ENCODE measurements at regions not wholly inside any gene's neighbourhood (a gene's known extent, or its start where the extent isn't known, plus 50 kb on each side); places are given as distances from the start of the nearest gene placed in this dataset.

- POLR2A ChIA-PET (ENCODE audit: partially characterized antibody), result no interaction called here
- TF ChIP-seq GABPA (IDR thresholded peaks at IDR 0.05; ENCODE audit: borderline replicate concordance, insufficient read depth, low read length), result no peak
- TF ChIP-seq EP300 (IDR thresholded peaks at IDR 0.05; ENCODE audit: borderline replicate concordance in 1 of 2, low read depth in 2 of 2, low read length in 2 of 2), result no peak
- no peak for TF ChIP-seq RNF2 (IDR thresholded peaks at IDR 0.05; ENCODE audit: borderline replicate concordance, low read depth, low read length, missing control alignments, poor library complexity, severe bottlenecking)
- TF ChIP-seq BACH1 (IDR thresholded peaks at IDR 0.05; ENCODE audit: low read length), result no peak
- no peak for TF ChIP-seq JUND (IDR thresholded peaks at IDR 0.05; ENCODE audit: low read length)
- TF ChIP-seq NANOG (IDR thresholded peaks at IDR 0.05; ENCODE audit: insufficient read depth, low read depth, low read length, poor library complexity, severe bottlenecking), result no peak
- TF ChIP-seq RXRA (IDR thresholded peaks at IDR 0.05; ENCODE audit: insufficient read depth, low read depth, low read length), result no peak
- no peak for TF ChIP-seq SIN3A (conservative IDR thresholded peaks at IDR 0.05 in 1 of 2, IDR thresholded peaks at IDR 0.05 in 1 of 2; ENCODE audit: low read depth in 1 of 2, low read length in 2 of 2)
- TF ChIP-seq CBX8 (IDR thresholded peaks at IDR 0.05; ENCODE audit: borderline replicate concordance, low read depth, low read length), result no peak
- no peak for TF ChIP-seq CBX5 (IDR thresholded peaks at IDR 0.05; ENCODE audit: low read depth, low read length)
- TF ChIP-seq GTF2F1 (IDR thresholded peaks at IDR 0.05; ENCODE audit: borderline replicate concordance, low read depth, low read length), result no peak
Measured at GRCh38 chr3:73254062-73254461, 192.6 kb downstream of the EBLN2 start.

More at GRCh38 chr3:73254062-73254461, 192.6 kb downstream of the EBLN2 start:
- Histone ChIP-seq H3K56ac (replicated peaks; ENCODE audit: insufficient read length, low read depth, low read length) (no peak overlapping the region), H2AK5ac (ENCODE audit: low read depth, low read length) (no peak overlapping the region), H4K91ac (replicated peaks; ENCODE audit: insufficient read length, low read length) (no peak overlapping the region), H4K5ac (ENCODE audit: insufficient read length, low read depth, low read length) (no peak overlapping the region), H4K20me1 (replicated peaks in 1 of 2; ENCODE audit: control insufficient read depth in 1 of 2, insufficient read depth in 2 of 2, low read length in 2 of 2) (no peaks in the 10 kb centered on the region), H3K18ac (ENCODE audit: extremely low read depth, low read length) (no peak overlapping the region), H3K79me2 (ENCODE audit: control insufficient read depth in 1 of 2, insufficient read depth in 2 of 2, low read length in 2 of 2) (no peaks in the 10 kb centered on the region), H4K8ac (ENCODE audit: extremely low read depth, insufficient read depth, low read length) (no peak overlapping the region), H2BK5ac (ENCODE audit: low read depth, low read length) (no peak overlapping the region), H2BK120ac (replicated peaks; ENCODE audit: low read depth, low read length) (no peak overlapping the region), H3K23me2 (ENCODE audit: low read depth, low read length) (no peaks in the 10 kb centered on the region), H3K79me1 (ENCODE audit: low read depth, low read length) (no peaks in the 10 kb centered on the region), H3K4me2 (ENCODE audit: insufficient read depth in 1 of 2, low read depth in 2 of 2, low read length in 2 of 2) (no peak overlapping the region), H2BK20ac (ENCODE audit: low read length) (no peak overlapping the region), H3K23ac (ENCODE audit: insufficient read length) (no peak overlapping the region), H2AFZ (ENCODE audit: low read length) (peak overlapping the region; percentile 54; the same call in 1 of the 2 replicates), H3K27me3 (replicated peaks in 1 of 4; ENCODE audit: control insufficient read depth in 3 of 4, extremely low read depth in 1 of 4, insufficient read depth in 3 of 4, low read length in 3 of 4) (no peaks in the 10 kb centered on the region), H3K4ac (replicated peaks; ENCODE audit: insufficient read length, low read depth, low read length) (no peak overlapping the region), H3K4me1 (replicated peaks in 1 of 4; ENCODE audit: control insufficient read depth in 3 of 4, insufficient read depth in 4 of 4, low read length in 3 of 4) (peaks cover 0 to 5% (median 0%) of the 10 kb centered on the region in 4 experiments; a peak in 2 of 7 replicates), H3K14ac (ENCODE audit: insufficient read length) (no peak overlapping the region), H2BK12ac (ENCODE audit: low read depth, low read length) (no peak overlapping the region), H3K36me3 (ENCODE audit: control insufficient read depth in 2 of 4, insufficient read depth in 4 of 4, low read length in 3 of 4) (no peaks in the 10 kb centered on the region), H3K9me3 (ENCODE audit: insufficient read depth in 2 of 2, low read depth in 1 of 2, low read length in 1 of 2) (no peaks in the 10 kb centered on the region), H2BK15ac (ENCODE audit: low read length) (no peak overlapping the region; the same call in 1 of the 2 replicates), H3K4me3 (ENCODE audit: extremely low read depth in 1 of 4, insufficient read depth in 2 of 4, low read depth in 3 of 4, low read length in 4 of 4) (no peak overlapping the region), H3K9ac (replicated peaks in 1 of 4; ENCODE audit: extremely low read depth in 1 of 4, low read depth in 3 of 4, low read length in 3 of 4) (no peak overlapping the region), H3K27ac (ENCODE audit: low read depth, low read length) (no peak overlapping the region)
- 72% methylated on average over 5 of the region's 5 CpGs; no CpG with 5 or more reads in 1 of the 2 experiments for WGBS, 2 experiments (ENCODE audit: extremely low coverage in 1 of 2, insufficient coverage in 1 of 2, insufficient read length in 1 of 2, insufficient replicate concordance in 2 of 2, low coverage in 1 of 2, low lambda C conversion rate in 2 of 2, missing lambda C conversion rate in 1 of 2)
- DNase-seq (ENCODE audit: low read depth in 1 of 2, low spot score in 2 of 2) (no peak), FAIRE-seq (no peak)
- CTCF ChIA-PET (ENCODE audit: partially characterized antibody), result interaction anchor here (0.8 to 4.2 kb wide), 6 partner anchors 42 to 249 kb away, joined by 3 to 12 read pairs (median 3); no protein-coding TSS in a partner anchor
